Fibroblast of the conjunctiva (primary cell): ENCODE measurements at regions not wholly inside any gene's neighbourhood (a gene's known extent, or its start where the extent isn't known, plus 50 kb on each side); places are given as distances from the start of the nearest gene placed in this dataset.

Experiments
- DNase-seq: peaks from one replicate; pipeline ENCODE4 v3.0.0-alpha.2; 2010; ENCODE audit warnings: low read depth

DNA sequence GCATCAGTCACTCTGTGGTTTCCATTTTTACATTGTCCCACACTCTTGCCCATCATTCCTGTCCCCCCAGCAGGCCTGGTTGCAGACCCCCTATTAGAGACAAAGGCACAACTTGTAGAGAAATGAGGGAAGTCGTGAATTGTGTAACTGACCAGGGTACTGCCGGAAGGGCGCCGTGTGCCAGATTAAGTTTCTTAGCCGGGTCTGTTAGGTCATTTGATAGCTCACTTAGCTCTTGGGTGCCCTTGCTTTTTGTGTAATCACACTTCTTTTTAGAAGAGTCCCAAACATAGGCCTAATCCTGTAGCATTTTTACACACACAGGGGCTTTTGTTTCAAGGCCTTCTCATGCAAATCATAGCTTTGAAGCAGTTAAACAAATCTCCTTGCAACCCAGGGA lies 87.2 kb downstream of the CTAGE1 start:
- DNase-seq = no peak

GRCh38 chr18:22325396-22325795 lies 92.3 kb downstream of the CTAGE1 start:
- DNase-seq = no peak

- DNase-seq = no peak
Observed at GRCh38 chr18:22324191-22325131, 93.3 kb downstream of the CTAGE1 start.

DNA sequence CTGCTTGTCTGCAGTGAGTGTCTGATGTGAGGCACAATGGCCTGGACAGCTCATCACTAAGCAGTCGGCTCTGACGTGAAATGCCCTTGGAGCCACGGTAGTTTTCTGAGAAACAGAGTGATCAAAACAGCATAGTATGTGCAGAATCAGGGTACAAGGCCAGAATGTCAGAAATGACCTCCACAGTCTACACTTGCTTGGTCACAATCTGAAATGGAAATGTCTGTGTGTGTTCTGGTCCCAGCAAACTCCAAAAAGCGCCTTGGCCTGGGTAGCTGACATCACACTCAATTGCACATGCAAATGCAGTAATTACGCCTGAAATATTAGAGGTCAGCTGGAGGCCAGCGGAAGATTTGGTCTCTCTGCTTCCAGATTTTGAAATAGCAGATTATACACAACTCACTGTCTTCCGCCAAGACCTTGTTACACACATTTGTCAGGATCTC lies 95.4 kb downstream of the CTAGE1 start:
- DNase-seq = no peak

GRCh38 chr18:22320771-22321170 lies 96.9 kb downstream of the CTAGE1 start:
- DNase-seq = no peak

DNA sequence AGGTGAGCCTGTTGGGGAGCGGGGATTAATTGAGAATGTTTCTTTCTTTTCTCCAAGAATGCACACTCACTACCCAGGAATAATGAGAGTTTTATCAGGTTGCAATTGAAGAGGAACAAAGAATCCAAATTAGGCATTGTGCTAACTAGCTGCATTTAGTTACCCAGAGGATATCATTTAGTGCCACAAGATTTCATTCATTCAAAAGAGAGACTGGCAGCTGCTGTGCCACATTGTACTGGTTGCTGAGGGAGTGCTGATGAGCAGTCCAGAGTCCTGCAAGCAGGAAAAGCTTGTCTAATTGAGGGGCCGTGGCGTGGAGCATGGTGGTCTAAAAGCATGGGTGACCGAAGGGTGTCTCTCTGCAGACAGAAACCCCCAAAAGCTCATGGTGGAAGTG lies 97.6 kb downstream of the CTAGE1 start:
- DNase-seq = no peak

GRCh38 chr18:22318745-22319407 lies 98.8 kb downstream of the CTAGE1 start:
- DNase-seq = no peak

DNA sequence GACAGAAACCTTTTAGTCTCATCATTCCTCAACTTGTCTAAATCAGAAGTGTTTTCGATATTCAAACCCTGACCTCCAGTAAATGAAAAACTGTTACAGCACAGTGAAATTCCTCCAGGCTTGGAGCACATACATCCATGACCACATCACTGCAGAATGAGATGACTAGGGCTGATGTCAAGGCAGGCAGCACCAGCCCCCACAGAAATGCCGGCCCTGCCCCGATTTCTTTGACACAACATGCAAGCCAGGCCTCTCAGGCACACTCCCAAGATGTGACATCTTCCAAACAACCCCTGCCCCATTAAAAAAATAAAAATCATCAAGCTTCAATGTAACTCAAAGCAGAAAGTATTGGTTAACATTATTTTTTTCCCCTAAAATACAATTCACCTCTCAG lies 103.3 kb downstream of the CTAGE1 start:
- peak; percentile 58 for DNase-seq

DNA sequence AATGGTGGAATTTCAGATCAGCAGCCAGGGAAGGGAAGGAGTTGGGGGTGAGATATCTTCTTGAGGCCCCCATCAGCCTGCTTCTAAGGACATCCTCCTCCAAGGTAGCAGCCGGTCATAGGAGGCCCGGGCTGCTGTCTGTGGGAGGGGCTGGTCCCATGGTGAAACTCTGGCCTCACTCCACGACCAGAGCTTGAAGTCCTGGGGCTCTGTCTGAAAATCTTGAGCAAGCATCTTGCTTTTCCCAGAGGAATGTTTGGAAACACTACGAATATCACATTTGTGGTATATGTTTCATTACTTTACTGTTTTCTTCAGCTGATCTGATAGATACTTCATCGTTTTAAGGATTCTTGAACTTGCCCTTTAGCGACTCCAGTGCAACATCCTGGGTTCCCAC lies 103.7 kb downstream of the CTAGE1 start:
- DNase-seq = no peak

- DNase-seq = no peak
Observed at GRCh38 chr18:22311301-22311700, 106.4 kb downstream of the CTAGE1 start.

GRCh38 chr18:22309191-22309590 lies 108.5 kb downstream of the CTAGE1 start:
- no peak for DNase-seq

DNA sequence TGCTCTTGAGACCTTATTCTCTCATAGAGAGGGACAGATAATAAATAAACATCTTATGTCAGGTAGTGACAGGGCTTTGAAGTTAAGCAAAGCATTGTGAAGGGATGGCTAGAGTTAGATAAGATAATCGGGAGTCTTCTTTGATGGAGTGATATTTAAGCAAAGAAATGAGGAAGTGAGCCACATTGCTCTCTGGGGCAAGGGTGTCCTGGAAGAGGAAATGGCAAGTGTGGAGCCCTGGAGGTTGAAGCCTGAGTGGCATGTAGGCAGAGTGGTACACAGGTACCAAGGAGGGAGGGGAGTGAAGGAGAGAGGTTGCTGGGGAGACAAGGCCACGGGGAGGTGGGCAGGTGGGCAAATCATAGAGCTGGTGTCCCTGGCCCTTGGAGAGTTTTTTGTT lies 110.2 kb downstream of the CTAGE1 start:
- no peak for DNase-seq

GRCh38 chr18:22303927-22304326 lies 113.8 kb downstream of the CTAGE1 start:
- no peak for DNase-seq

GRCh38 chr18:22302144-22302543 lies 115.6 kb downstream of the CTAGE1 start:
- DNase-seq = no peak

GRCh38 chr18:22300665-22301636 lies 116.8 kb downstream of the CTAGE1 start:
- DNase-seq = no peak

- DNase-seq = no peak
Observed at GRCh38 chr18:22297008-22297407, 120.7 kb downstream of the CTAGE1 start.

DNA sequence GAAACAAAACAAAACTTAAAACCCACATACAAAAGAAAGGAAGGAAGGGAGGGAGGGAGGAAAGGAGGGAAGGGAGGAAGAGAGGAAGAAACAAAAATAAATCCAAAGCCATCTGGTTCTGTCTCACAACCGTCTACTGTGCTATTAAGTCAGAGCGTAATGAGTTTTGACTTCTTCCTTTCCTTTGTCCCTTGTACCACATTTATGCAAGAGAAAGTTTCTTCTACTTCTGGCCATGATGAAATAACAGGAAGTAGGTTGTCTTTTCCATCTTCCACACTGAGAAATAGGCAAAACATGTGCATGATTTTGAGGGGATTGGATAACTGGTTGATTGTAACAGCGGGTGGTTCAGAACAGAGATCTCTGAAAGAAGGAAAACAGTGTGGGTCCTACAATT lies 121.4 kb downstream of the CTAGE1 start:
- DNase-seq = no peak

DNA sequence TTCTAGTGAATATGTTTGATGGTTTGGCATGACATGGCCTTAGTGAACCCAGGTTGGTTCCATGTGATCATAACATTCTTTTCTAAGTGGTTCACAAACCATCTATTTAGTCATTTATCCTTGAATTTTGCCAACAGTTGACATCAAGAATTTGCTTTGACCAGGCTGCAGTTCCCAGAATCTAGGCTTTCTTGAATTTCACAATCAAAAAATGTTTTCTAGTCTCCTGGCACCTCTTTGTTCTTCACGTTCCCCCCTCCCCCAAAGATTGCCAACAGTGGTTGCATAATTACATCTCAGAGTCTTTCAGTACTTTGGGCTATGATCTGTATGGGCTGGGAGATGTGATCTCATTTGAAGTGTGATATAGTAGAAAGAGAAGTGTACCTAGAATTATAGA lies 124.0 kb downstream of the GATA6 start:
- DNase-seq = no peak

DNA sequence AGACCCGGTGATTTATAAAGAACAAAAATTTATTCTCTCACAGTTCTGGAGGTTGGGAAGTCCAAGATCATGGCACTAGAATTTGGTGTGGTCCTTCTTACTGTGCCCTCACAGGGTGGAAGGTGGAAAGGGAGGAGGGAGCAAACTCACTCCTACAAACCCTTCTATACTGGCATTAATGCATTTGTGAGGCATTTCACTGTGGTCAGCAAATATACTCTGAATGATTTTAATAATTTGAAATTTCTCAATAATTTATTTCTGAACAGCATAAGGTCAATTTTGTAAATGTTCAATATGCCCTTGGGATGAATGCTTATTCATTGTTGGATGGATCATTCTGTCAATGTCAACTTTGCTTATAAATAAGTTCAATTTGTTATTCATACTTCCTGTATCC lies 120.6 kb downstream of the GATA6 start:
- DNase-seq = no peak

- no peak for DNase-seq
Observed at GRCh38 chr18:22286585-22286984, 117.2 kb downstream of the GATA6 start.

DNA sequence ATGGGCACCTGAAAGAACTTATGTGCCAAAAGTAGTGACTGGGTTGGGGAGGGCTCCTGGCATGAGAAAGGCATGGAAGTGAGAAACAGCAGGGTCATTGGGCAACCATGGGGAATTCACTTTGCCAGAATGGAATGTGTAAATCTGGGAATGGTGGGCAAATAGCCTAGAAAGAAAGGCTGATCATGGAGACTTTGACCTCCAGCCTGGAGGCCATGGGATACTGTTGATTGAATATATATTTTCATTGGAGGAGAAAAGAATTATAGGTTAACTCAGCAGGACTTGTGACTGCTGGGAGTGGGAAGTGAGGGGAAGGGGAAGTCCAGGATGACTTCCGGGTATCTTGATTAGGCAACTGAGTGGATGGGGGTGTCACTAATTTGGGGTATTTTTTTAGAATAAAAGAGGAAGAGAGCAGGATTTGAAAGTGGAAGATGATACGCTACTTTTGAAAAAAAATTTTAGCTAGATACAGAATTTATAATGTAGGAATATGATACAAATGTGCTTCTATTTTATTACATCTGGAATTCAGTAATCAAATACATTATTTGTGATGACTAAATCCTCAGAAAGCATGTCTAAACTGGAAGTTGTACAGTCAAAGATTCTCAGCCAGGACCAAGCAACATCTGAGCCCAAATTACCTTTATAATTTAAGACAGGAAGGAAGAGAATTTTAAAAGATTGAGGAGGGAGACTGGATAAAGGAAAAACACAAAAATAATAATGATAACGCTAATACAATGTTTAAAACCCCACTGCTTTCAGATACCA lies 116.2 kb downstream of the GATA6 start:
- no peak for DNase-seq
